ENCODE measurements at regions not wholly inside any gene's neighbourhood (a gene's known extent, or its start where the extent isn't known, plus 50 kb on each side); places are given as distances from the start of the nearest gene placed in this dataset.

DNA sequence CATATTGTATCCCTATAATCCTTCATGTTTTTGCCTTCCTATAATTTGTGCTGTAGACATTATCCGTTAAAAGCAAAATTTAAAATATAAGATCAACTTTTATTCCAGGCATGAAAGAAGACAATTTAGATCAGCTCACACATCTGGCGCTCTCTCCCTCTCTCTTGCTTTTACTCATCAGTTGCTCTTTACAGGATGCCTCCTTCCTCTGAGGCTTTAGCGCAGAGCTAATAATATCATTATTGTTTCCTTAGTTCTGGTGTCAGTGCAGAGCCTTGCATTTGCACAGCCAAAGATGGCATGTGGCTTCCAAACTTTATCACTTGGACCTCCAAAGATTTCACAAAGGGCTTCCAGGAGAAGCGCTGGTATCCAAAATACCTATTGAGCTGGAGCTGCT lies 295.1 kb downstream of the FGF9 start:
- no peak for DNase-seq (ENCODE audit: low spot score)

DNA sequence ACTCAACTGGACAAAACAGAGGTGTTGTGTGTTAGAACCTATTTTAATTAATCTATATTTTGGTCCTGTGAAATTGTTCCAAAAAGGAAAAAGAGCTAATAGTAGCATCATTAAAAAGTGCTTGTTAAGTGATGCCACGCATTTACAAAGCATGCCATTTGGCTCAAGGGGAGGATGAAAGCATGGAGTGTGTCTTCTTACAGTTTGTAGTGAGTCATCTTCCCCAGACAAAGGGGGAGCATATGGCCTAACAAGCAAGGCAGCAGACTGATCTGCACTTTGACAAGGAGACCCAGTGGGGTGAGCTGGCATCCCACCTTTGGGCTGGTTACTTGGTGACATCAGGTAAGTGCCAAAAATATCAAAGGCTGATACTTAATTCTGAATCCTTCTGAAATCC lies 297.0 kb downstream of the FGF9 start:
- DNase-seq (ENCODE audit: low spot score) = no peak

DNA sequence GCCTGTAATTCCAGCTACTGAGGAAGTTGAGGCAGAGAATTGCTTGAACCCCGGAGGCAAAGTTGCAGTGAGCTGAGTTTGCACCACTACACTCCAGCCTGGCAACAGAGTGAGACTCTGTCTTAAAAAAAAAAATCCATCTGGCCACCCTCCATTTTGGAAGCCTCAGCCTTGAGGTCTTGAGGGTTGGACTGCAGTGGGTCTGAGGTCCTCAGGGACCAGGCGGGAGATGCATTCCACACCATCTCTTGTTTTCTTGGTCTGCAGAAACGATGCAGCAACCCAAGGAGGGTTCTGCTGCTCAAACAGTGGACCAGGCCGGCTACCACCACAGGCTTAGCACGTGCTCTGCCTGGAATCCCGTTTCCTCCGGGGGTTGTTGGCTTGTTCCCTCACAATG lies 299.3 kb downstream of the FGF9 start:
- DNase-seq (ENCODE audit: low spot score) = no peak

DNA sequence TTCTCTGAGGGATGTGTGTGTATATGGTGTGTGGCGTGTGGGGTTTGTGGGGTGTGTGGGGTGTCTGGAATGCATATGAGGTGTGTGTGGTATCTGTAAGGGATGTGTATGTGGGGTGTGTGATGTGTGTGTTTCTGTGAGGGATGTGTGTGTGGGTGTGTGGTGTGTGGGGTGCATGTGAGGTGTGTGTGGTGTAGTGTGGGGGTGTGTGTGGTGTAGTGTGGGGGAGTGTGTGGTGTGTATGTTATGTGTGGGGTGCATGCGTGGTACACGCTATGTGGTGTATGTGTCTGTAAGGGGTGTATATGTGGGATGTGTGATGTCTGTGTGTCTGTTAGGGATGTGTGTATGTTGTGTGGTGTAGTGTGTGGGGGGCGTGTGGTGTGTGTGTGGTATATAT lies 300.0 kb downstream of the FGF9 start:
- no peak for DNase-seq (ENCODE audit: low spot score)

DNA sequence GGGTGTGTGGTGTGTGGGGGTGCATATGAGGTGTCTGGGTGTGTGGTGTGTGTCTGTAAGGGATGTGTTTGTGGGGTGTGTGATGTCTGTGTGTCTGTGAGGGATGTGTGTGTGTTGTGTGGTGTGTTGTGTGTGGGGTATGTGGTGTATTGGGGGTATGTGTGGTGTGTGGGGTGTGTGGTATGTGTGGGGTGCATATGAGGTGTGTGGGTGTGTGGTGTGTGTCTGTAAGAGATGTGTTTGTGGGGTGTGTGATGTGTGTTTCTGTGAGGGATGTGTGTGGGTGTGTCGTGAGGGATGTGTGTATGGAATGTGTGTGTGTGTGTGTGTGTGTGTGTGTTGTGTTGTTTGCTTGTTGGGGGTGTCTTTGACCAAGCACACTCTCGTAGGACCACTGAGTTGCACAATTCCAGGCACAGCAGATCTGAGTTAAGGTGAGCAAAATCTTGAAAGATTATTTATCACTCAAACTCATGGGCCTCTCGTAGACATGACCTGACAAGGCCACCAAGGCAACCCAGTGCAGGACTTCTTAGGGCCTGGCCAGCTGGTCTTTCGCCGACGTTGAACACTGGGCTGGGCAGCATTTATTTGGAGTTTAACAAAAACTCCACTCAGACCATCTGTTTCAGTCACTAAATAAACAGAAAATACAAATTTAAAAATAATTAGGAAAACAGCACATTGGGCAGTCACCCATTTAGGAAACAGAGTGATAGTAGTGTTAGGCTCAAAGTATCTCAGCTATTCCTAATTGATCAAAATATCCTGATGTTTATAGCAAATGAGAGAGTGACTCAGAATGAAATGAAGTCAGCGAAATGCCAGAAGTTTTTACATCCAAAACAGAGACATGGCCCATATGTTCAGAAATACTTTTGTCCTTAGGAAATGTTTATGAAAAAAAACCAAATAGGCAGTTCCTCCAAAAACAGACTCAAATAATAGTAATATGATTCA lies 301.1 kb downstream of the FGF9 start:
- no peak for DNase-seq (ENCODE audit: low spot score)

DNA sequence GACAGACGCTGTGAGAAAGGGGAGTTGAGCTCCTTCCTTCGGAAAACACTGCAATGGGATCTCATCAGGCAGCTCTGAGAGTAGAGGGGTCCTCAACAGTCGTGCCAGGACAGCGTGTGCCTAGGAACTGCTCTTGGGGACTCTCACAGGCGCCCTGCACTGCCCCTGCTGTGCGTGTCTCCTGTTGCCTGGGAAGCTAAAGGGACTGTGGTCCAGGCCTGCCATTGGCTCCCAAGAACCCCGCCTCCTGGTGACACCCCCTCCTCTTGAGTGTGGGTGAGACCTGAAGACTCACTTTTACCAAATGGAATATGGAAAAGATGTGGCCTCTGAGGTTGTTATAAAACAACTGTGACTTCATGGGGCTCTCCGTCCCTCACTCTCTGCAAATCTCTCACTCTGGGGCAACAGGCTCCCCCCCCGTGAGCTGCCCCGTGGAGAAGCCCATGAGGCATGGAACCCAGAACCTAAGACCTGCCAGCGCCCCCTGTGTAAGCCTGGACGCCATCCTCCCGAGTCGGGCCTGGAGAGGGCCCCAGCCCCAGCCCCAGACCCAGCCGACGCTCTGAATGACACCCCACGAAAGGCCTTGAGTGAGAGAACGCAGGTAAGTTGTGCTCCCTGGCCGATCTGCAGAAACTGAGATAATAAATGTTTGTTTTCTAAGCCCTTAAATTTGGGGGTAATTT lies 302.7 kb downstream of the FGF9 start:
- no peak for DNase-seq (ENCODE audit: low spot score)

DNA sequence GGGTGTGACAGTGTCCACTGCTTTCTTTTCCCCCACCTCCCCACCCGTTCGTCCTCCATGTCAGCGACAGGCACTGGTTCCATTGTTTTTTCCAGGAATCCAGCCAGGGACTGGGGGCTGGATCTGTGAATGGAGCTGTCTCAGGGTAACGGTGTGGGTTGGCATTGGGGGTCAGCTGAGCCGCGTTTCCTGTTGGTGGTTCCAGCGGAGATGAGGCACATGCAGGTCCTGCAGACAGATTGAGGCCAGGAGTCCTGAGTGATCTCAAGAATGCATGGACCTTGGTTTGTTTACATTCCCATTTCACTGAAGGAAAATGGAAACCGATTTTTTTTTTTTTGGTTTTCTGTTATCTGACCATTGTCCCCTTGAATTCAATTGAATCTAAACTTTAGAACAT lies 303.9 kb downstream of the FGF9 start:
- no peak for DNase-seq (ENCODE audit: low spot score)

DNA sequence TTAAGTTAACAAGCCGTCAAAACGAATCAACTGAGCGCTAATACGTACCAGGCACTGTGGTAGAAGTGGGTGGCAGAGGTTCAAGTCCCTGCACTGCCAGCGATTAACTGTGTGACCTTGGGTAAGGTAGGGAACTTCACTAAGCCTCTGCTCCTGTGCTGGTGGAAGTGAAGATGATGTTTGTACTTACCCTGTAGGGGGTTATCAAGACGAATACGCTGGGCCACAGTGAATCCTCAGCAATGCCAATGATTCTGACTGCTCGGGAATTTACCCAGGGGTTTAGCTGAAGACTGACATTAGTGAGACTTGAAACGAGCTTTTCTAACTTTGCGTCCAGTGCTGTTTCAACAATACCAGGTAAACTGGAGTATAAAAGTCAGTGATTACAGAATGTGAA lies 305.3 kb downstream of the FGF9 start:
- no peak for DNase-seq (ENCODE audit: low spot score)

DNA sequence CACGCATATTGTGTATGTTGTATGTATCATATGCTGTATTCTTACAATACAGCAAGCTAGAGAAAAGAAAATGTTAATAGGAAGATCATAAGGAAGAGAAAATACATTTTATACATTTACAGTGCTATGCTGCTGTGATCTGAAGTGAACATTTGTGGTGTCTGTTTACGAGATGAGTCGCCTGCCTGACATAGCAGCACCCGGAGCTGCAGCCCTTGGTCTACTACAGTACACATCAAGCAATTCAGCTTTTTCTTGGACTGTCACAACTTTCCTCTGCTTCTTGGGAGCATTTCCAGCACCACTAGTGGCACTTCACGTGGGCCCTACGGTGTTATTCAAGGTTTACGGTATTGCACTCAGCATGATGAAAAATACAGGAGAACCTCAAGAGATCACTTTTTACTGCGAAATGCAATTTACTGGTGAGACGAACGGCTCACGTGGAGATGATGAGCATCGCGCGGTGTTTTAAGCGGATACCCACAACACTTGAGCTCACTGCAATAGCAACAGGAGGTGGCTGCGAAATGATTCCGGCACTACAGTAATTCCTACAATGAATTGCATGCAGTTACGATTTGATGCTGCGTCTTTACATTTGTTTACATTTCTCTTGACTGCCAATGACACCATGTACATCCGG lies 308.4 kb downstream of the FGF9 start:
- no peak for DNase-seq (ENCODE audit: low spot score)

DNA sequence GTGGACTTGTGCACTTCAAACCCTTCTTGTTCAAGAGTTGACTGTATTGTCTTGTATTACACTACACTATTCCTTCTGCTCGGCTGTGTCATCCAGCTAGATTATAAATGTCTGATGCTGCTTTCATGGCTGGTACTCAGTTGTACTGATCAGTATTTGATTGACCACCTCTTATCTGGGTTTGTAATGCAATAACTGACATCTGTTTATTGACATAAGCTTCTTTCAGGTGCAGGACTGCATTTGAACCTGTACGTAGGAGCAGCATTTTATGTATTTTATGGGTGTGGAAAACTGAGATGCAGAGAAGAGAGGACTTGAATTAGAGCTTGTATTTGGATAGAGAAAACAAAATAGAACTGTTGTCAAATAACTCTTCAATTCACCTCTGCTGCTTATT lies 309.2 kb downstream of the FGF9 start:
- no peak for DNase-seq (ENCODE audit: low spot score)

DNA sequence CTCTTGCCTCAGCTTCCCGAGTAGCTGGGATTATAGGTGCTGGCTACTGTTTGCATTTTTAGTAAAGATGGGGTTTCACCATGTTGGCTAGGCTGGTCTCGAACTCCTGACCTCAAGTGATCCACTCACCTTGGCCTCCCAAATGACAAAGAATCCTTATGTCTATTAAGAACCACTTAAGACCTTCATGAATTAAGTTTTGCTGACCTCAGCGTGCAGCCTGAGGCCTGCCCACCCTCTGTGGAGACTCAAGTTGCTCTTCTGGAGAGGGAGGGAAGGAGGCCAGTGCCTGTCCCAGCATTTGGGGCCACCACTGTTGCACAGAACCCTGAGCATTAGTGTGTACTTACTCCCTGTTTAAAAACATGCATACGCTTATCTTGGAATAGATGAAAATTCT lies 313.3 kb downstream of the FGF9 start:
- DNase-seq (ENCODE audit: low spot score) = no peak

DNA sequence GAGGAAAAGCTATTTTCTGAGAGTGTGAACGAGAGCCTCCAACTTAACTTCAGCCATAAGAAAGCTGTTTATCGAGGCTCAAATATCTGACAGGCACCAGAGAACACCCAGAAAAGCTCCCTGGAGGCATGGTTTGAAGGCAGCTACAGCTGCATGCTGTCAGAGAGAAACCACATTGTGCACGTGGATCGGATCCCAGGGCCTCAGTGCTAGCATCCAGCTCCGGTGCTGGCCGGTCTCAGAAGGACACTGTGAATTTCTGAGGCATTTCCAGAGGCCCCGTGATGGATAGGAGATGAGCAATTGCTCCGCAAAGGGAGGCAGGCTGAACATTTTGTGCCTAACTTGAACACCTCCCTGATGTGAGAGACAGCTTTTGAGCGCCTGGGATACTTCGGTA lies 315.7 kb downstream of the FGF9 start:
- no peak for DNase-seq (ENCODE audit: low spot score)

DNA sequence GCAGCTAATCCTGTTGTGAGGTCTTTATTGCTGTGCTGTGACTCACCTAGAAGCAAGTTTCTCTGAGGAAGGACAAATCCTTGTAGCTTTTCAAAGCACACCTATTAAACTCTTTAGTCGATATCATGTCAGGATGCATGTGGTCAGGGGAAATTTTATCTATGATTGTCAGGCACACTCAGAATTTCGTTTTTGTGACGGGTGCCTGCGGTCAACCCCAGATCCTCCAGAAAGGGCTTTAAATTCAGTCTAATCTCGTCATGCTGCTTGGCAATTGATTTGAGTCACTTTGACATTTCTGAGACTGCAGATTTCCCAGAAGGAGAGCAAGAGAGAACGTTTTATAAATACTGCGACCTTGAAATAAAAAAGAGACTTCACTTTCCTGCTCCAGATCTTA lies 316.9 kb downstream of the FGF9 start:
- no peak for DNase-seq (ENCODE audit: low spot score)

DNA sequence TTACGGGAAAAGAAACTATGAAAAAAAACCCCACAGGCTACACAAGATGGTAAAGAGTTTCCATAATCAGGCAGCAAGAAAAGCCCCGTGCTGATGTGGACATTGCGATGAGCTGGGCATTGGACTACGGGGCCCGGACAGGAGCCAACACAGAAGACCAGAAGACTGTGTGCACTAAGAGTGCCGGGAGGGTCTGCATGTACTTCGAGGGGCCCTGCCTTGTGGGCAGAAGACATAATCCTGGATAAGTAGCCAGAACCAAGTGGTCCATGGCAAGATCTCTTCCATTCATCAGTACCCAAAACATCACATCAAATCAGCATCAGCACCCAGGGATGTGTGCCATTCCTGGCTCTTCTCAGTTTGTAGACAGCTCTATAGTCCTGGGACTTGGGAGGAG lies 317.8 kb downstream of the FGF9 start:
- DNase-seq (ENCODE audit: low spot score) = no peak

DNA sequence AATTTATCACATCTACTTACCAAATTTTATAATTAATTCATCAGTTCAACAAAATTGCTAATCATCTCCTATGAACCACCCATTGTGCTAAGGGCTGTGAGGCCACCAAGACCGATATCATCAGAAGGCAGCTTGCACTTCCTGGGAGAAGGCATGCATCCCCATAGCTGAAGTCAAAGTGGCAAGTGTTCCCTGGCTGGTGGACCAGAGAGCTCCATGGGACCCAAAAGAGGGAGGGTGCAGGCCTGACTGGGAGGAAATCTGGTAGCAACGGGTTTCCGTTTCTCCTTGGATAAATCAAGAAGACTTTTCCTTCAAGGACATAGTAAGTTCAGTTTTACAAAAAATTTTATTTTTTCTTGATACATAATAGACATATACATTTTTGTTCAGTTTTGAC lies 325.2 kb downstream of the FGF9 start:
- DNase-seq (ENCODE audit: low spot score) = no peak

DNA sequence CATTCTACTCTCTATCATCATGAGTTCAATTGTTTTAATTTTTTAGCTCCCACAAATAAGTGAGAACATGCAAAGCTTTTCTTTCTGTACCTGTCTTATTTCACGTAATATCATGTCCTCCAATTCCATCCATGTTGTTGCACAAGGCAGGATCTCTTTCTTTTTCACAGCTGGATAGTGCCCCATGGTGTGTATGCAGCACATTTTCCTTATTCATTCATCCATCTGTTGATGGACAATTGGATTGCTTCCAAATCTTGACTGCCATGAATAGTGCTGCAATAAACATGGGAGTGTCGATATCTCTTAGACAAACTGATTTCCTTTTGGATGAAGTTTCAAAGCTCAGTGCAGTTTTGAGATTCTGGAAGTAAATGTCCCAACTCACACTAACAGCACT lies 326.9 kb downstream of the FGF9 start:
- DNase-seq (ENCODE audit: low spot score) = no peak

DNA sequence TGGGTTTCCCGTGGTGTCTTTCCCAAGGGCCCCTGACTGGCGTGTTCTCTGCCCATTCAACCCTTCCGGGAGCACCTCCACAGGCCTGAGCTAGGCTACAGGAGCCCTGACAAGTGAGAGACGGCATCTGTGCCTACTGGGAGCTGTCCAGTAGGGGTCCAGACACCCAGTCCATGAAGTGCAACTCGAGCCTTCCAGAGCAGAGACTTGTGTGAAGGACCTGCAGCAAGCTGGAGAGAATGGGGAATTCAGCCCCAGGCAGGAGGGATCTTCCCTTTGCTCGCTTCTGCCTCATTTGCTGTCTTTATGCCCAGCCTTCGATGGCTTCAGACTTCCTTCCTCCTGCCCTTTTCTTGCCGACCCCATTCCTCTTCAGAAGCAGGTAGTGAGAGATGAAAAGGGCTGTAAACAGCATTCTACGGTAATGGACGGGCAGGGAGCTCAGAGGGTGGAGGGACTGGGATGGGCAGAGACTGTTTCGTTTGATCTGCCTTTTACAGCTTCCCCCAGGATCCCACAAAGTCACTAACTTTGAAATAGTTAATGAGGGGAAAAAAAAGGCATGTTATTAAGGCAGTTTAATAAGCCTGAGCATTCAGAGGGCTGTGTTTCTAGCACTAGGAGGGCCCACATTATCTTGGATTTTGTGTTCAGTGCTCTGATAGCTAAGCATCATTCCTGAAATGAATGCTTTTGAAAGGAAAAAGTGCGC lies 327.6 kb downstream of the FGF9 start:
- DNase-seq (ENCODE audit: low spot score) = no peak

DNA sequence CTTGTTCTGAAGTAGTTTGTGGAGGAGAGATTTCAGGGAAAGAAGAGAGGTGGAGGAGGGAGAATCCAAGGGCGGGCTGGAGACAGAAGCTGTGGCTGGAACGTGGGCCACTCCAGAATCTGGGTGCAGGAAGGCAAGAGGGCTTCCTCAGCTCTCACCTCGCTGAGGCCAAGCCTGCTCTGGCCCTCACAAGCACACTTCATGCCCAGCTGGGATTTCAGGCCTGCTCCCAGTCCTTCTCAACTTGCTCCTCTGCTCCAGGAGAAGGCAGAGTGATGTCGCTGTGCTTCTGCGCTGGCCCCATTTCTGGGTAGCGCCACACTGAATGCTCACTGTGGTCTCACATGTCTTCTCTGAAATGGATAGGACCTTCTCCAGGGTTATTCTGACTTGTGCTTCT lies 328.8 kb downstream of the FGF9 start:
- no peak for DNase-seq (ENCODE audit: low spot score)

DNA sequence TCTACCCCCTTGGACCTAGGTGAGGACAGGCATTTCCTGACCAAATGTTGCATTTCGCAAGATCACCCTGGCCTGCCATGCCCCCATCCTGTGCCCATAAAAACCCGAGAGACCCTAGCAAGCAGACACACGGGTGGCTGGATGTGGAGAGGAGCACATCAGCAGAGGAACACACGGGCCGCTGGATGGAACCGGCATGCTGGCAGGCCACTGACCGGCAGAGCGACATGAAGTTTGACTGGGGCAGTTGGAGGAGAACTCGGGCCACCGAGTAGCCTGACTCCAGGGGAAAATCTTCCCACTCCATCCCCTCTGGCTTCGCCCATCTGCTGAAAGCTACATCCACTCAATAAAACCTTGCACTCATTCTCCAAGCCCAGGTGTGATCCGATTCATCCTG lies 329.3 kb downstream of the FGF9 start:
- no peak for DNase-seq (ENCODE audit: low spot score)

DNA sequence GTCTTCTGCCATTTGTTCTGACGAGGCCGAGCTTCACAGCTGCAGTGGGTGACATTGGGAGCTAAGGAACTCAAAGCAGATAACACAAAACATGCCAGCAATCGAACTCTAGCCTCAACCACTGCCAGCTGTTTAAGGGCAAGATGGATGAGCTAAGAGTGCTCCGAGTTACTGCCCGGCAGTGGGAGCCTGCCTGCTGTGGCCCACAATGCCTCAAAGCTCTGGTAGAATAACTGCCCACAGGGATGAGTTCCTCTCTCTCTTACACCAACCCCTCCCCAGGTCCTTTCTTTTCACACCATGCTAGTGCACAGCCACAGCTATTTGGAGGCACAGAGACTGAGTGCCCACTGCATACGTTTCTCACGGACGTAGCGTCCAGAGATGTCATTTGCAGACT lies 330.5 kb downstream of the FGF9 start:
- no peak for DNase-seq (ENCODE audit: low spot score)

DNA sequence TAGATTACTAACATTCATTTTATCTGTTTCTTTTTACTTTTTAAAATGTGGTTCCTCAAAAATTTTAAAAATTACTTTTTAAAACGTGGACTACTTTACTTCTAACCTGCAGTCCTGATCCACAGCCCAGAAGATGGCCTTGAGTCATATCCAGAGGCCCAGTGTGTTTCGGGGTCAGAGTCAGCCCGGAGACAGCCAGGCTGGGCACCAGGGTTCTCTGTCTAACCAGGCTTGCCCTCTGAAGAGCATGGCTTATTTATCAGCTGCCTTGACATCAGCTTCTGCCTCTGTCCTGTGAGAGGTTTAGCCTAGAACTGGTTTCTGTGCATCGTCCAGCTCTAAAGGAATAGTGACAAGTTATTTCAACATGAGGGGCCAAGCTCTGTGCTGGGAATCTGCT lies 332.0 kb downstream of the FGF9 start:
- no peak for DNase-seq (ENCODE audit: low spot score)

DNA sequence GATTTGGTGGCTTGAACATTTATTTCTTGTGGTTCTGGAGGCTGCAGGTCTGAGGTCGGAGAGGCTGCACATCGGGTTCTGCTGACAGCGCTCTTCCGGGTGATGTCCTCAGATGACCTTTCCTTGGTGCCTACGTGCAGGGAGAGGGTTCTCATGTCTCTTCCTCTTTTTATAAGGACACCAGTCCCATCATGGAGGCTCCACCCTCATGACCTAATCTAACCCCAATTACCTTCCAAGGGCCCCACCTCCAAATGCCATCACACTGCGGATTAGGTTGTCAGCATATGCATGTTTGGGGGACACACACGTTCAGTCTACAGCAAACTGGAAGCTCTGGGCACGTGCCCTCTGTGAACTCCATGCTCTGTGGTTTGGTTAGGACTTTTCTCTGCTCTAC lies 338.6 kb downstream of the FGF9 start:
- DNase-seq (ENCODE audit: low spot score) = no peak

DNA sequence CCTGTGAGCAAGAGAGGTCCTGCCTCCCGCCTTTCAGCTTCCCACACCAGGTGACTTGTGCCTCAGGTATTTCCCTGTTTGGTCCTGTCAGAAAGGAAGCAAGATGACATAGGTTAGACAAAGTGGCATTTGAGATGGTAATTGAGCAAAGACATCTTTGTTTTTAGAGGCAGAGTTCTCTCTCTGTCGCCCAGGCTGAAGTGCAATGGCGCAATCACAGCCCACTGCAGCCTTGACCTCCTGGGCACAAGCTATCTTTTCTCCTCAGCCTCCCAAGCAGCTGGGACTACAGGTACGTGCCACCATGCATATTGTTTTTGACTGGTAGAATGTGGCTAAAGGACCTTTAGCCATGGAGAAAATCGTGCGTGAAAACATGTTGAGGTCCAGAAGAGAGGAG lies 339.1 kb downstream of the FGF9 start:
- no peak for DNase-seq (ENCODE audit: low spot score)

Data from pons (tissue), 1 donor.